Stimulated activated CD4-positive, alpha-beta T cell treated with anti-CD3 and anti-CD28 coated beads, Interleukin-4, amount 100 ng/mL, for 24 hours (primary cell): ENCODE measurements at regions not wholly inside any gene's neighbourhood (a gene's known extent, or its start where the extent isn't known, plus 50 kb on each side); places are given as distances from the start of the nearest gene placed in this dataset.

Experiments used
- DNase-seq: peaks from one replicate; pipeline ENCODE4 v3.0.0-alpha.2; 2020

DNA sequence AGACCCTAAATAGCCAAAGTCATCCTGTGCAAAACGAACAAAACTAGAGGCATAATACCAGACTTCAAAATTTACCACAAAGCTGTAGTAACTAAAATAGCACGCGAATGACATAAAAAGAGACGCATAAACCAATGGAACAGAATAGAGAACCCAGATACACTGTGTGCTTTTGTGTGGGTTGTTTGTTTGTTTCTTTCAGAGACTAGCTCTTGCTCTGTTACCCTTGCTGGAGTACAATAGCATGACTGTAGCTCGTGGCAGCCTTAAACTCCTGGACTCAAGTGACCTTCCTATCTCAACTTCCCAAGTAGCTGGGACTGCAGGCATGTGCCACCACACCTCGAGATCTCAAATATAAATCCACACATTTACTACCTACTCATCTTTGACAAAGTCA is 1314.6 kb upstream of the GBE1 start:
- no peak for DNase-seq

DNA sequence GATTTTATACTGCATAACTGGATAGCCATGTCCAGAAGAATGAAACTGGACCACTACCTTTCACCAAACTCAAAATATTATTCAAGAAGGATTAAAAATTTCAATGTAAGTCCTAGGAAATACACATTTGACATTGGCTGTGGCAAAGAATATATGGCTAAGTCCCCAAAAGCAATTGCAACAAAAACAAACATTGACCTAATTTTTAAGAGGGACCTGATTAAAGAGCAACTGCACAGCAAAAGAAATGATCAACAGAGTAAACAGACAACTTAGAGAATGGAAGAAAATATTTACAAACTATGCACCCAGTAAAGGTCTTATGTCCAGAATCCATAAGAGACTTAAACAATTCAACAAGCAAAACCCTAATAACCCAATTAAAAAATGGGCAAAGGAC is 1313.0 kb upstream of the GBE1 start:
- no peak for DNase-seq

DNA sequence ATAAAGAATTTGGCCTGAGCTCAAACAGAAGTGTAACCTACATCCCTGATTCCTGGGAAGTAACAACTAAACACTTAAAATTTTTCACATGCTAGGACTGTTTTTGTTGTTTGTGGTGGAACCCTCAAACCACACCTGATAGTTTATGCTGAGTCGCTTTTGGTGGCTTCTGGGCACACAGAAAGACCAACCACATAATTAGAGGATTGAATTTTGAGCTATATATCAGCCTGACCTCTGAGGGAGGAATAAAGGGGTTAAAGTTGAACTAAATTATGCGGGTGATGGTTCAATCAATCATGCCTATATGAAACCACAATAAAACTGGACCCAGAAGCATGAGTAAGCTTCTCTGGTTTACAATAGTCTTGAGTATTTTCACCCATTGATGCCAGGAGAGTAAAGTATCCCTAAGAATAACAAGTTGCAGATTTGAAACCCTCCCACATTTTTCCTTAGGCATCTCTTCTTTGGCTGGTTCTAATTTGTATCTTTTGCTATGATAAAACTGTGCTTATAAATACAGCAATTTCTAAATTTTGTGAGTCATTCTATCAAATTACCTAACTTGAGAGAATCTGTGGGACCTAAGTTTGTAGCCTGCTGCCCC is 1304.5 kb upstream of the GBE1 start:
- DNase-seq: no peak

DNA sequence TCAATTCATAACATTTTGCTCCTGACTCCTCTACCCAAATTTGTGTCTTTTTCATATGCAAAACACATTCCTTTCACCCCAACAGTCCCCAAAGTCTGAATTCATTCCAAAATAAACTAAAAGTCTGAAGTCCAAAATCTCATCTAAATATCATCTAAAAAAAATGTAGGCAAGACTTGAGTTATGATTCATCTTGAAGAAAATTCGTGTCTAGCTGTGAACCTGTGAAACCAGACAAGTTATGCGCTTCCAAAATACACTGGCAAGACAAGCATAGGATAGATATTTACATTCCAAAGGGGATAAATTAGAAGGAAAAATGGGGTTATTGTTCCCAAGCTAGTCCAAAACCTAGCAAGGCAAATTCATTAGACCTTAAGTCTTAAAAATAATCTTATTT is 1302.0 kb upstream of the GBE1 start:
- no peak for DNase-seq

DNA sequence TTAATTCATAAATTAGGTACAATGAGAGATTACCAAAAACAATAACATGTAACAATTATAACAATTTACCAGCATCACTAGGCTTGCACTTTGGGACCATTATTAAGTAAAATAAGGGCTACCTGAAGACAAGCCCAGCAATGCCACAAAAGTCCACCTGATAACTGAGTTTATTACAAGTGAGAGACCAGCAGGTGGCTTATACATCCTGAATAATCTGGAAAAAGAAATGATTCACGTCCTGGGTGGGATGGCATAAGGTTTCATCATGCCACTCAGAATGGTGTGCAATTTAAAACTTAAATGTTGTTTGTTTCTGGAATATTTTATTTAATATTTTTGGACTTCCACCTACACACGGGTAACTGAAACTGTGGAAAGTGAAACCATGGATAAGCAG is 1287.1 kb upstream of the GBE1 start:
- no peak for DNase-seq

DNA sequence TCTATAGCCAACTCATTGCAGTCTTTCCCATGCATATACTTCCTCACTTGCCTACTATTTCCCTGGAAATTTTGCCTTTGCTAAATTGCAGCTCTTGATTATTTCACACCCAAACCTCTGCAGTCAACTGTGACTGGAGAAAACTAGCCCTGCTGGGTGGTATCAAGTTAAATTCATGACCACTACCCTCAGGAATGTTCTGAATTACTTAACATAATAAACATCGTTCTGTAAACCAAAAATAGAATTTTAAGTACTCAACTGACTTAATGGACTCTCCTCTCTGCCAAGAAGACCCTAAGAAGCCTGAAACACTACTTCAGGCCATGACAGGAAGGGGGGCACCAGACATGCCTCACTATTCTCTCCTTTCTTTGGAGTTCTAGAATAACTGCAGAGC is 1278.0 kb upstream of the GBE1 start:
- no peak for DNase-seq

DNA sequence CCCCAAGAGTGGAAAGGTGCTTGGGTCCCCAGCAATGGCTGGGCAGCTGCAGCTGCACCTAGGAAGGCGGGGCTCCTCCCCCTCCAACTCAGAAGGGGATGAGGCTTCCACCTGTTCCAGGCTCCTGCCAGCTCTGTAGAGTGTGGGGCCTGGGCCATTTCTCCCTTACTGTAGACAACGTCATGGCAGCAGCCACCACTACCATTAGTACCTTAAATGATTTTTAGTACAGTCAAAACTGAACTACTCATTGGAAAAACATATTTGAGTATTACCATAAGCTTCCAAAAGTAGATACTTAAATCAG is 1274.2 kb upstream of the GBE1 start:
- no peak for DNase-seq

DNA sequence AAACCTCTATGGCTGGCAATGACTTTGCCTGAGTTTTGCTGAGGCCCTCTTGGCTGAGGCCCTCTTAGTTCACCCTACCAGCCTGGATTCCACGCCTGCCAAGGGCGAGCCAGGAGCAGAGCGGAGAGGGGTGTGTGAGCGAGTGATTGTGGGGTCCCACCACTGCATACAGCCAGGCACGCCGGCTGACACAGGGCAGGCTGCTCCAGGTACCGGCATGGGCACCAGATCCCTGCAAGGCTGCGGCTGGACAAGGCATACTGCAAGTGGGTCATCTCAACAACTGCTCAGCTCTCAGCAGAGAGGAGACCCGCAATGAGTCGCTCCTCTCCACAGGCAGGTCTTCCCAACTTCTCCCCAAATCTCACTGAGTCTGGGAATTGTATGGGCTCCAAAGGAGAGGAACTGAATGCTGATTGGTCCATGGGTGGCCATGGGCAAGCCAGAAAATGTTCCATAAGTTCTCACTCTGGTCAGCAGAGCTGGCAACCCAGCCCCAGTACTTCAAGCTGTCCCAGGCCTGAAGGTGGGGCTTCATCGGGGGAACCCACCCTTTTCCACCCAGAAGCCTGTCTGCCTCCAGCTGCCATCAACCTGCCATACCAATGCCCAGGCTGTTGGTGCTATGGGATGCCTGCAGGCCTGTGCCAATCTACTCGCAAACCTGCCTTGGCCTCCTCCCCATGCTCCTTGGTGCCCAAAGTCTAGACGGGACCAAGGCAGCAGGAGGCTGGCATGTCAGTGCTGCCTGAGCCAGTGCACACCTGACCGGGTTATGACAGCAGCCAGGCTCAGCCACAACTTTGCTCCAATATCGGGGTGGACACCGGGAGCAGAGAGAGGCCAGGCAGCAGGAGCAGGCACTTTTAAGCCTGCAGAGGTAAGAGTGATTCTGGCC is 1273.6 kb upstream of the GBE1 start:
- DNase-seq: no peak

DNA sequence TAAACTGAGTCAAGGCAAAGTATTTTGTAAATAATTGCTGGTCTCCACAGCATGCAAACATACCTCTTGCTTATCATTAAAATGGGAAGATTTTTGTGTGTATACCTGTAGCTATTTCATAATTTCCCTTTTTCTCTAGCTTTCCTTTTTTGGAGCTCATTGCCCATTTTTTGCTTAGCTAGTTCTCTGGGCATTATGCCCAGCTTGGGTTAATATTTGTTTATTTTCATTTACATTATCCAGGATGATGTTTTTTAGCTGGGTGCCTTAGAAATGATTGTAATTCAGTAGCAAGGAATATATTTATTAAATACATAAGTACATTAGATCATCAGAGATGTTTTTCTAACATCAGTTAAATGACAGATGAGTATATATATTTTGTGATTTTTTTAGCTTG is 1271.7 kb upstream of the GBE1 start:
- no peak for DNase-seq

DNA sequence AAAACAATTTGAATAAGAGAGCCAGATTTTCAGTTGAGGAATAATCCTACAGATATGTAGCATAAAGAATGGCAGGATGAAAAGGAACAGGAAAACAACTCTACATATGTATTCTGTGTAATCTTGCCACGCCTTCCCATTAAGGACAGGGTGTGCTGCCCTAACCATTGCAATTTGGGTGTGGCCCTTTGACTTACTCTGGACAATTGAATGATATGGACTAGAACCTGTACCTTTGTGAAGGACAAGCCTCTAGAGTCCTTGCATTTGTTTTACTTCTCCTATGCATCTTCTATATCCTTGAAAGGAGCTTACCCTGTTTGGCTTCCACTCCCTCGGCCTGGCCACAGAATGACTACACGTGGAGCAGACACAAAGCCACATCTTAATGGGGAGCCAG is 1261.6 kb upstream of the GBE1 start:
- DNase-seq: no peak

DNA sequence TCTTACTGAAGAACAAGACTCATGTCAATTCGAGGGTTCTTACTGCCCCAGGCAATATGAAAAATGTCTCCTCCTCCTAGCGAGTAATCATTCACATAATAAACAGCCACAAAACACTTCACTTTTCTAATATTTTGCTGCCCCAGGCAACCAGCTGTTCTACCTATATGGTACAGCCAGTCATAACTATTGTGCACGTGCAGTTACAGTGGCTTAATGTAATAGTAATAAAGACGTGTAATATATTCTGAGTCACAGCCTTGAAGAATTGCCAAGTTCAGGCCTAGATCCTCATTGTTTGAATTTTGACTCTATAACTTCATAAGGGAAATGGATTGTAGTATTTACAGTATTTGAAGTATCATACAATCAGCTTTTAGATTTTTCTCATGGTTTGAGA is 1250.0 kb upstream of the GBE1 start:
- DNase-seq: no peak

DNA sequence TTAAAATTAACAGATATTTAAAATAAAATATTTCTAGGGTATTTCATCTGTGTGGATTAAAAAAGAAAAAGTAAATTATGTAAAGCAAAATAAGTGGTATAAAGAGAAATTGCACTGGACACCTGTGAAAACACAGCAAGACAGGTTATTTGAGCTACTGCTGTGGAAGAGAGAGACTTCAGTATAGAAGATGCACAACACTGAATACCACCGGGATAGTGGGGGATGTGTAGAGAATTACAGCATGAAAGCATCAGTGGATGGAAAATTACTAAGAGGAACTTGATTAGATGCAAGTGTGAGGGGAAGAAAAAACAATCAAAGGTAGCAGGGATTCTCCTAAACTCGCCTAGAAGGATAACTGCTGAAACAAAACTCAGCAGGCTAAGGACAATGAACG is 1242.5 kb upstream of the GBE1 start:
- no peak for DNase-seq

DNA sequence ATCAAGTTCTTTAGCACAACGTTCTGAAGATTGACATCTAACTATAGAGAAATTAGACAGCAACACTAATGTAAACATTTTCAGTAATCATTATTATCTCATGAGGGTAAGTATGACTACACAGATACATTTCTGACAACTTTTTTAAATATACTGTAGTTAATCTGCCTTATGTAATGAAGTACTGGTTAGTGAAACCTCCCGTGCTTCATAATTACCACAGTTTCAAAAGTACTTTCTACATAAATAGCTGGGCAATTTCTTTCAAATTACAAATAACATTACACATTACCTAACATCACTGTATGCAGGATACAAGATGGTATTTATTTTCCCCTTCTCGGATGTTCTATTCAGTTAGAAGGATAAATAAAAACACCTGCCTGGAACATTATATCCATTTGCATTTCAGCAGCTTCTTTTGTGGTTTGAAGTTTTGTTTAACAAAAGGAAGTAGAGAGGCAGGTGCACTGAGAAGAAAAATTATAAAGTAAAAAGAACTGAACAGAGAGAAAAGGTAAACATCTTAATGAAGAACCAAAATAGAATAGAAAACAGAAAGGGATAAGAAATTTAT is 1241.5 kb upstream of the GBE1 start:
- DNase-seq: no peak

DNA sequence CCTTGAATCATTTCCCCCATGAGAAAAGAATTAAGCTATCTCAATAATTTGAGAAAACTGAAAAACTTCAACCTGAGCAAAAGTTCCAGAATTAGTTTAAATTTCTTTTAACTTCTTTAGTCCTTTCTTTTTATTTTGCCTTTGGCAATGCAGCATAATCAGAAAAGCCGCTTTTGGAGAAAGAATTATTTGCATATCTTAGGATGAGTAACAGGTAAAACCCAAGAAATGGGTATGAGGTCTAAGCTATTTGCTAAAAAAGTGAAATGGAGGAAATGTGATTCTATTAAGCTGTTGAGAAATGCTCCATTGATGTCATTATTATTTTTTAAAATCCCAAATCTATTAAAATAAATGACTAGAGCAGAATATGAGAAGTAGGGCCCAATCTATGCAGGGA is 1238.3 kb upstream of the GBE1 start:
- DNase-seq: no peak

DNA sequence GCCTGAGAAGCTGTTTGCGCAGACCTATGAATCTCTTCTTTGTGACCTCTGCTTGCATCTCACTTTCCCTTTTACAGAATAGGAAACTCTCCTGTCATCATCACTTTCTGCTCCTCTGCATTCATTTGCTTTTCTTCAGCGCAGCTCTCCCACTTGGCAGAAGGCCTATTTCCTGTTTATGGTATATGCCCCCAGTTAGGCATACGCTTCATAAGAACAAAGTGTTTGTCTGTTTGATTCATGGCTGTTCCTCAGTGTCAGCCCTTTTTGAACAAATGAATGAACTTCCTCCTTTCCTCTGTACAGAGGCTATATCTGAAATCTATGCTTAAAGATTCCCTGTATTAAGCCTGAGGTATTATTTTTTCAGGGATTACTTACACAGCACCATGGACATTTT is 1216.9 kb upstream of the GBE1 start:
- DNase-seq: no peak

DNA sequence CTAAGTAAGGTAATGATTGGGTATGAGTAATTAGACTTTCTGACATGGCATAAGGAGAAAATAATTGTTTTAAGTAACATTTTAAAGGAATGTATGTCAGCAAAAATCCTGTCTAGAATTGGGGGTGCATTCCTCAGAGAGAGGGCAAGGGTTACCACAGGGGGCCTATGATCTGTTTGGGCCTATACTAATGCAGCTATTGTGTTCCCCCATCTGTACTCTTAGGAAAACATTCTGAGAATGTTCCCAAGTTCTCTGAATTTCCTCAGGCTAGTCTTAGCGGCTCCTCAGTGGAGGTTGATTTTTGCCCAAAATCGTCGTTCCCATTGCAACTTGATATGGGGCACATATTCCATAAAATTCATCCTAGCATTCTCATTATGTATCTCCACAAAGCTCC is 1216.4 kb upstream of the GBE1 start:
- DNase-seq: no peak

DNA sequence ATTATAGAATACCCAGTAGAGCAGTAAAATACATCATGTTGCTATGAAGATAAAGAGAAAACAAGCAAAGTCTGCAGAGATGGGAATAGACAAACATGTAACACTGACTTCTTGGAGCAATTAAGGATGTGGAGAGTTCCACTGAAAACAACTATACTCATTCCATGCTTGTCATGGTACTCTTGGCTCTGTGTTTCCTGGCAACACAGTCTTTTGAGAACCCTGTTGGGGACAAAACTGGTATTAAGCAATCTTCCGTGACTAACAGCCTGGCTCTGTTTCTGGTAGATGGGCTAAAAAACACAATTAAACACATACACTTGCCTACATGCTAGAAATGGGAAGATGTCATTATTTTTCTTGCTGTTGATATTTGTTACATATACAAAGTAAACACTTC is 1212.3 kb upstream of the GBE1 start:
- no peak for DNase-seq

DNA sequence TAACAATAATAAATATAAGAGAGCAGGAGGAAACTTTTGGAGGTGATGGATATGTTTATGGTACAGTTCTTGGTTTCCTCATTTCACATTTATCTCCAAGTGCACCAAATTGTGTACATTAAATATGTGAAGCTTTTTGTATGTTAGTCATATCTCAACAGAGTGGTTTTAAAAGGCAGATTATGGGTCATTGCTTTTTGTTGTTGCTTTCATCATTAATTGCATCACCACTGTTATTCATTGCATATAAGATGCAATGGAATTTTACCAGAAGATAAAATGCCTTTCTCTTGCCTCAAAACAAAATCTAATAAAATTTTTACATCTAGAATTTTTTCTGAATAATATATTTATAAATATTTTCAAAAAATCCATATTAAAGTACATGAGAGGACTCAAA is 1198.9 kb upstream of the GBE1 start:
- DNase-seq: no peak

DNA sequence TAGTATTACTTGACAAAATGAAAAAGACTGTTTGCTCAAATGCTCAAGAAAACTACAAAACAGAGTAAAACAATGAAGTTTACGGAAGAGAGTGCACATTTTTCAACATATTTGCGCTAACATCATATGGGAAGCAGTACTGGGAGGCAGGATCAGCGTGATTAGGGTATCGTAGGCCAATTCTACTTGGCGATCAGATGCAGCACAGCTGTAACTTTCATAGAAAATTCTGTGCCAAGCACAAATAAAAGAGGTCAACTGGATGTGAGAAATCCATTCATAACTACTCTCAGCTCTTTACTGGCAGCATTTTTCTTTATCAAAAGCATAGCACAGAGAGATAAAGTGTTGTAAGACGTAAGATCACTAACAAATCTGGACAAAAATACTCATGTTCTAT is 1196.3 kb upstream of the GBE1 start:
- no peak for DNase-seq

DNA sequence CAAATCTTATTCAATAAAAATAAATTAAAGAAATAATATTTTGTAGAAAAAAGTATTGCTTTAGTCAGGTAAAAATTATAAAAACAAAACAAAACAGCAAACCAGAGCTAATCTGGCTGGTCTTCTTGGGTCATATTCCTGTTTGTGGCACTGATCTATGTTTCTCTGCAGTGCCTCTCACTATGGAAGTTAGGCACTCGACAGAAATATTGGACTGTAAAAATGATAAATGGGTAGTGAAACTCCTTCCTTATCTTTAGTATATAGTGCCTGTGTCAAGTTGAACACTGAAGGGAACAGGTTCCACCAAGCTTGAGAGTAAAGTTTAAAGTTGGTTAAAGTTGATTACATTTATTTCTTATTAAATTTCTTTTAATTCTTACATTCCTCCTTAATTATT is 1195.6 kb upstream of the GBE1 start:
- DNase-seq: no peak

DNA sequence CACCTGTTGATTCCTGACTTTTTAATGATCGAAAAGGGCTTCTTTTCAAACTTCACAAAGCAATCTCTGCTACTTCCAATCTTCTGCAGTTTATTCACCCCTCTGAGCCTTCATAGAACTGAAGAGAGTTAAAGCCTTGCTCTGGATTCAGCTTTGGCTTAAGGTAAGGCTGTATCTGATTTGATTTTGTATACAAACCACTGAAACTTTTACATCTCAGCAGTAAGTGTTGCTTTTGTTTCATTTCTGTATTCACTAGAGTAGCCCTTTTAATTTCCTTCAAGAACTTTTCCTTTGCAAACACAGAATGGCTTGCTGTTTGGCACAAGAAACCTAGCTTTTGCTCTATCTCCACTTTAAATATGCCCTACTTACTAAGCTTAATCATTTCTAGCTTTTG is 1193.0 kb upstream of the GBE1 start:
- no peak for DNase-seq

DNA sequence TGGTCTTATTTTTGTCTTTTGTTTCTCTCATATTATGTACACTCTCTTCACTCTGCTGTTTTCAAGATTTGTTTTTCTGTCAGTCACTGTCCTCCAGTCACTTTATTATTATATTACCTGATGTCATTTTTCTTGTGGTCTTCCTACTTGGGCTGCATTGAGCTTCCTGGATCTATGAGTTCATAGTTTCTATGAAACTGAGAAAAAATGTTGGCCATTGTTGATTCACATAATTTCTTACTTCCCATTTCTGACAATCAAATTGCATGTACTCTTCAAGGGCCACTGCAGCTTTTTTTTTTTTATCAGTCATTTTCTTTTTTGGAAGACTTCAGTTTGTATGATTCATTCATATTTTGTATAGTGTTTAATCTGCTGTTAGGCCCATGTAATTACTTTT is 1180.6 kb upstream of the GBE1 start:
- no peak for DNase-seq

DNA sequence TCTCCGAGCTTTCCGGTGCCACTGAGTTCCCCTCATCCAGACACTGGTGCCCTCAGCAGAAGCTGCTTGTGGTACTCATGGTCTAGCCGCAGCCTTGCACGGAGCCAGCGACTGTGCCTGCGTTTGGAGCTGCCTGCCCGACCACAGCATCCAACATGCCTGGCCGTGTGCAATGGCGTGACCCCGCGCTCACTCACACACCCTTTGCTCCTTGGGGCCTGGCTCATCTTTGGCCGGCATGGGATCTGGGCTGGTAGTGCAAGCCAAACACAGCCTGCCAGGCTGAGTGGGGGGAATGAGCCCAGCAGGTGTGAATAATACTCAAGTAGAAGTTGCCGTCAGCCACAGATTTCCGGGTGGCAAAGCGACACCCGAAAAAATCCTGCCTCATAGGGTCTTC is 1178.7 kb upstream of the GBE1 start:
- DNase-seq: no peak

DNA sequence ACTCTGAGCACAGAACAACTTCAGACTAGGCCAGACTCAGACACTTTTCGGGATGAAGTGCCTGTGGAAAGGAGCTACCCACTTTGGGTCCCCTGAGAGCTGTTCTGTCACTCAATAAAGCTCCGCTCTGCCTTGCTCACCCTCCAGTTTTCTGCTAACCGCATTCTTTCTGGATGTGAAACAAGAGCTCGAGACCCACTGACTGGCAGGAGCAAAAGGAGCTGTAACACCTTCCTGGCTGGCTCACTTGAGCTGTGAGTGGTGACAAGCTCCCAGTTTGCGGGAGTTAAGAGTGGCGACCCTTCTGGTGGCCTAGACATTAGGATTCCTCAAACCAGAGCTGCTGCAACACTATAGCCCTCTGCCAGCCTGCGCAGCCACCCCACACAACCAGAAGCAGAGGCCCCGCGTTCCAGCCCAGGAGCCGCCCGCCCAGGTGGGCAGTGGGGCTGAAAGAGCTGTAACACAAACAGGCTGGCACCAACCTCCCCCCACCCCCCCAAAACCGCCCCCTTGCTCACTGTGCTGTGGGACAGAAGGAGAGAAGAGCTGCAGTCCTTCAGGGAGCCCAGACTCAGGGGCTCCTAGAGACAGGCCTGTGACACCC is 1178.1 kb upstream of the GBE1 start:
- no peak for DNase-seq
